Right renal pelvis (tissue), 4 donors: ENCODE measurements at regions not wholly inside any gene's neighbourhood (a gene's known extent, or its start where the extent isn't known, plus 50 kb on each side); places are given as distances from the start of the nearest gene placed in this dataset.
"Not testable (repeated sequence)": the region's sequence is repeated elsewhere in the genome, so short reads cannot be mapped to it uniquely, and the experiment has no call there.

Experiments
- DNase-seq, 4 donors: peaks; one replicate each; pipeline ENCODE4 v3.0.0-alpha.2; 2013; ENCODE audit warnings: low read depth in 4 of 4, low spot score in 3 of 4, missing footprints in 1 of 4

DNA sequence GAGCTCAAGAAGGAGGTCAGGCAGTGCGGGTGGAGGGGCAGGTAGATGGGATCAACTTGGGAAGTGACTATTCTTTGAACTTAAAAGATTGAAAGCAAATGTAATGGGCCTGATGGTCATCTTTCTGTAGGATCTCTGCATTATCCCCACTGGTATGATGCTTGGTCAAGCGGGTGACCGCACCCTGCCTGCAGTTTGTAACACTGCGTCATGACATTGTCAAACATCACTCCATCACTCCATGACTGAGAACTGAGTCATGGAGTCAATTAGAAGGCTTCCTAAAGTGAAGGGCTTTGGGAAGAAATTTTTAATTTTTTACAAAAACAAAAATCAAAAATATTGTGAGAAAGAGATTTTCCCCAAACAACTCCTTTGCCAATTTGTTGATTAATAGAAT is 62.4 kb upstream of the BMAL1 start:
- DNase-seq: no peak

GRCh38 chr11:13216019-13216710 is 61.4 kb upstream of the BMAL1 start:
- no peak for DNase-seq

GRCh38 chr11:13216711-13217075 is 60.9 kb upstream of the BMAL1 start:
- no peak for DNase-seq

GRCh38 chr11:13218685-13219084 is 58.9 kb upstream of the BMAL1 start:
- DNase-seq: not testable (repeated sequence)

- DNase-seq: no peak
Observed at GRCh38 chr11:13220148-13220547, 57.4 kb upstream of the BMAL1 start.

- DNase-seq: no peak
Observed at GRCh38 chr11:13221722-13222121, 55.9 kb upstream of the BMAL1 start.

GRCh38 chr11:13222285-13222684 is 55.3 kb upstream of the BMAL1 start:
- DNase-seq: no peak

DNA sequence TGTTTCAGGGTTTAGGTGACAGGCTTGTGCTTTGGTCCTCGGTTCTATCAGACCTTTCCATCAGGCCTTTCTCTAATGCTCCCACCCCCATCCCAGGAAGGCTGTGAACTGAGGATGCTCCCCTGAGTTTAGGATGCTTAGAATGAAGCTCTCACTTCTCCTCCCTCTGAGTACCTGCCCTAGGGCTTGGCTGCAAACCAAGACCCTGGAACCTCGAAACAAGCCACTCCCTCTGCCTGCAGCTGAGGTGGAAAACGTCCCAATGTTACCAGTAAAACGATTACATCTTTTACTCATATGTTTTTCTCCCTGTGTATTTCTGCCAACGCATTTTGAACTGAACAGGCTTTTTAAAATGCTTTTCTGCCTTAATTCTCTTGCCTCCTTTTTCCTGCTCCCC is 54.5 kb upstream of the BMAL1 start:
- DNase-seq: no peak

GRCh38 chr11:13224324-13224723 is 53.3 kb upstream of the BMAL1 start:
- no peak for DNase-seq

GRCh38 chr11:13225038-13226001 is 52.3 kb upstream of the BMAL1 start:
- peak in 1 of 4 donors; percentile 30 for DNase-seq

GRCh38 chr11:13227676-13228255 is 49.8 kb upstream of the BMAL1 start:
- no peak for DNase-seq
